Prostate gland (tissue), 2 donors: ENCODE measurements at regions not wholly inside any gene's neighbourhood (a gene's known extent, or its start where the extent isn't known, plus 50 kb on each side); places are given as distances from the start of the nearest gene placed in this dataset.

Experiments used
- DNase-seq: peaks from one replicate; pipeline ENCODE4 v3.0.0-alpha.2; 2019; ENCODE audit warnings: low spot score
- H3K27ac ChIP-seq, 2 donors: fragments of 200-600 bp; sonication (generic); 2 replicates each; pipeline ENCODE4 v1.5.1; 2017 to 2019
- H3K27me3 ChIP-seq: fragments of 200-600 bp; sonication (generic); replicated peaks from 2 replicates; pipeline ENCODE4 v1.5.1; 2019; ENCODE audit not compliant: insufficient read depth
- H3K36me3 ChIP-seq, 2 donors: fragments of 200-600 bp; sonication (generic); 1 replicate in 1 of 2; 2 replicates in 1 of 2; pipeline versions ENCODE4 v1.5.1 to v1.8.1; 2017 to 2019
- H3K4me1 ChIP-seq: fragments of 200-600 bp; sonication (generic); replicated peaks from 2 replicates; pipeline ENCODE4 v1.5.1; 2019
- H3K4me3 ChIP-seq, 2 donors: fragments of 200-600 bp; sonication (generic); 2 replicates each; pipeline ENCODE4 v1.5.1; 2017 to 2019
- H3K9me3 ChIP-seq: fragments of 200-600 bp; sonication (generic); 2 replicates; pipeline ENCODE4 v1.5.1; 2017
- CTCF ChIP-seq, 4 experiments: fragments of 200-600 bp in 2 of 4; fragments of 450-650 bp in 2 of 4; sonication (generic) in 2 of 4; IDR thresholded peaks; 1 replicate in 3 of 4; 2 replicates in 1 of 4; pipeline ENCODE4 v1.5.1; 2016 to 2019; ENCODE audit warnings: antibody characterized with exemption in 4 of 4, mild to moderate bottlenecking in 2 of 4, moderate library complexity in 2 of 4
- POLR2A ChIP-seq: fragments of 450-650 bp; IDR thresholded peaks from one replicate; pipeline ENCODE4 v1.6.1; 2016; ENCODE audit warnings: antibody characterized with exemption, mild to moderate bottlenecking
- POLR2AphosphoS5 ChIP-seq: sonication (generic); formaldehyde crosslinking; IDR thresholded peaks from one replicate; pipeline ENCODE4 v1.6.1; 2017; ENCODE audit warnings: antibody characterized with exemption
- WGBS: methylation state at CpG from one replicate; pipeline ENCODE4 v1.1.5; 2018; 5-methylcytosine and 5-hydroxymethylcytosine counted together
- intact Hi-C: fragments of 100-400 bp; cut with DNase I; formaldehyde crosslinking; loops from one replicate; pipeline ENCODE4 v1.14.2; 2022

GRCh38 chr1:224872832-224873433, 56.5 kb upstream of the DNAH14 start:
- H3K27me3 ChIP-seq: no peaks in the 10 kb centered on the region
- H3K36me3 ChIP-seq: no peaks in the 10 kb centered on the region
- no peaks in the 10 kb centered on the region for H3K9me3 ChIP-seq
- 22% methylated on average over 4 of the region's 4 CpGs for WGBS
- TF ChIP-seq POLR2AphosphoS5: no peak
- no peak for TF ChIP-seq POLR2A
- no peak for TF ChIP-seq CTCF (IDR thresholded peaks at IDR 0.05)
- DNase-seq: no peak
- intact Hi-C loops: no loop called here
- no peak overlapping the region for H3K27ac ChIP-seq
- H3K4me3 ChIP-seq: no peak overlapping the region
- peaks cover 5% of the 10 kb centered on the region for H3K4me1 ChIP-seq

DNA sequence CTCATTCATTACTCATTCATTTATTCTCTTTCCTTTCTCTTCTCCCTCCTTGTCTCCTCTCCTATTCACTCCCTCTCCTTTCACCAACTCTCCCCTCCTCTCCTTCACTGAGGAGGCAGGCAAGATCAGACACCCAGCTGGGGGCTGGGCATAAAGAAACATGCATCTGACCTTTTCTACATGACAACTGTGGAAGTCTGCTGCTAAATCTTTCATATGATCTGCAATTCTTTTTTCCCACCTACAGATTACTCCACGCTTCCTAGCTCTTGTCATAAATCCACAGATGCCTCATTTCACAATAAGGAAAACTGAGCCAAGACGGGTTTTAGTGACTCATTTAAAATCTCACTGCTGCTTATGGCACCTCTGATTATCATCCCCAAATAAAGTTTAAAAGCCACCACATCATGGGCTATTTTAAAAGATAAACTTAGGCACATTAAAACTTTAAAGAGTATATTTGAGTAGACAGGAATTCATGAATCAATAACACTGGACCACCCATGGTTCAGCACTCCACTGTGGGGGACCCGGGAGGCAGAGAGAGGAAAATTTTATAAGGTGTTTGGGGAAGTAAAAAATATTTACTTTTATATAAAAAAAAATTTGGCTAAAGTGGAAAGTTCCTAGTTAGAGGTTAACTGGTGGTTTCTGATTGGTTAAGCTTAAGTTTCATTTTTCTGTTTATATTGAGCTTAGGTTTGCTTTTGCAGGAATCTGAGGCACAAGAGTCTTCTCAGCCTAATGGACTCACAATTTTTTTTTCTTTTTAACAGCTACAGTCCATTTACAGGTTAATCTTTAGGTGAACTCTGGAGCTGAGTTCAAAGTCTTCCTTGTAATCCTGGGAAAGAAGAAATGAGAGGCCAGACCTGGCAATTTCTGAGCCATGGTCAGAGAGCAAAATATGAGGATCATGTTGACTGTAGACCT, 55.8 kb upstream of the DNAH14 start:
- Histone ChIP-seq H3K9me3 (no peaks in the 10 kb centered on the region), H3K27ac (no peak overlapping the region), H3K4me3 (no peak overlapping the region), H3K36me3 (no peaks in the 10 kb centered on the region), H3K27me3 (no peaks in the 10 kb centered on the region), H3K4me1 (peaks cover 5% of the 10 kb centered on the region)
- peak; percentile 23 for TF ChIP-seq POLR2AphosphoS5
- TF ChIP-seq POLR2A: no peak
- 9% methylated on average over 3 of the region's 3 CpGs for WGBS
- intact Hi-C loops: no loop called here
- peak; percentile 16 for DNase-seq

GRCh38 chr1:224874775-224875174, 54.7 kb upstream of the DNAH14 start:
- WGBS: 15% methylated on average over 7 of the region's 7 CpGs
- TF ChIP-seq POLR2AphosphoS5 (no peak), POLR2A (no peak), CTCF (IDR thresholded peaks at IDR 0.05) (no peak)
- Histone ChIP-seq H3K27me3 (no peaks in the 10 kb centered on the region), H3K36me3 (no peaks in the 10 kb centered on the region), H3K4me1 (peaks cover 5% of the 10 kb centered on the region), H3K9me3 (no peaks in the 10 kb centered on the region), H3K27ac (no peak overlapping the region), H3K4me3 (no peak overlapping the region)
- no peak for DNase-seq
- intact Hi-C loops: no loop called here

DNA sequence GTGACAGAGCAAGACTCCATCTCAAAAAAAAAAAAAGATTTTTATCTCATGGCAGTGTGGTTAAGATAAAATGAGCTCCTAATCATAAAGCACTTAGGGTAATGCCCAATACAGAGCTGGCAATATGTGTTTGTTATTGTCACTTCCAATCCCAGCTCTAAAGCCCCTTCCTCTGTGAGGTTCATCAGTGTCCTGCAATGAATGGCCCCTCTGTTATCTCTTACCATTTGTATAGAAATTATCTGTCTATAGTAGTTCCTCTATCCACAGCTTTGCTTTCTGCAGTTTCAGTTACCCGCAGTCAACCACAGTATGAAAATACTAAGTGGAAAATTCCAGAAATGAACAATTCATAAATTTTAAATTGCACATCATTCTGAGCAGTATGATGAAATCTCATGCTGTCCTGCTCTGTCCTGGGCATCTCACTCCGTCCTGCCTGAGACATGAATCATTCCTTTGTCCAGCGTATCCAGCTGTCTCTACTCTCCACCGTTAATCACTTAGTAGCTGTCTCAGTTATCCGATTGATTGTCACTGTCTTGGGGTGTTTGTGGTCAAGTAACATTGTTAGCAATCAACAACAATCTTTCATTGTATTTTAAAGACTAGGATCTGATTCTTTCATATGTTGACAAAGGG, 50.2 kb upstream of the DNAH14 start:
- no peaks in the 10 kb centered on the region for H3K9me3 ChIP-seq
- no peaks in the 10 kb centered on the region for H3K36me3 ChIP-seq
- no peaks in the 10 kb centered on the region for H3K27me3 ChIP-seq
- TF ChIP-seq POLR2A: no peak
- no peak for TF ChIP-seq POLR2AphosphoS5
- TF ChIP-seq CTCF (IDR thresholded peaks at IDR 0.05): no peak
- no peak overlapping the region for H3K27ac ChIP-seq
- DNase-seq: no peak
- 25% methylated on average over 5 of the region's 5 CpGs for WGBS
- H3K4me1 ChIP-seq: peaks cover 3% of the 10 kb centered on the region
- intact Hi-C loops: no loop called here
- H3K4me3 ChIP-seq: no peak overlapping the region
